ENCODE measurements at regions not wholly inside any gene's neighbourhood (a gene's known extent, or its start where the extent isn't known, plus 50 kb on each side); places are given as distances from the start of the nearest gene placed in this dataset.

- no peak for ATAC-seq
- intact Hi-C loops (cut with DNase I), result no loop called here
- no peak for TF ChIP-seq CTCF (IDR thresholded peaks at IDR 0.05)
- no peak overlapping the region for H3K4me3 ChIP-seq
- no peak for DNase-seq
- no peaks in the 10 kb centered on the region for H3K4me1 ChIP-seq
- no peaks in the 10 kb centered on the region for H3K27me3 ChIP-seq
- H3K27ac ChIP-seq, result no peak overlapping the region
- no peaks in the 10 kb centered on the region for H3K36me3 ChIP-seq
- no peaks in the 10 kb centered on the region for H3K9me3 ChIP-seq
Measured at GRCh38 chr9:19675492-19675891, 113.3 kb downstream of the SLC24A2 start.

DNA sequence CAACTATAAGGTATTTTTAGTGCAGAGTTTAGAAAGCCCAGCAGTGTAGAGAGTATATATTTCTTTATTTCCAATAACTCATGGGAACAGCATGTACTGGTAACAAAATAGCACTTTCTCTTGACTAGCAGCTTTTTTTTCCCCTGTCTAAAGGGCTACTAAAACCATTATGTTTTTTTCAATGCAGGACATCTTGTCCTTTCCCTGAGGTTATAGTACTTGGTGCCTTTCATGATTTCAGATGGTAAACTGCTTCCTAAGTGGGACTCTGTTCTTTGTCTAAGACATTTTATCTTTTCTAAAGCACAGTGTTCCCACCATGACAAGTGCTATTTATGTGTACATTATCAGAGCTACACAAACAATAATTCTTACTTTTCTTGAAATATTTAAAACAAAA lies 122.3 kb downstream of the SLC24A2 start:
- intact Hi-C loops (cut with DNase I), result no loop called here
- no peak for TF ChIP-seq CTCF (IDR thresholded peaks at IDR 0.05)
- no peaks in the 10 kb centered on the region for H3K36me3 ChIP-seq
- H3K4me3 ChIP-seq, result no peak overlapping the region
- no peaks in the 10 kb centered on the region for H3K9me3 ChIP-seq
- no peaks in the 10 kb centered on the region for H3K27me3 ChIP-seq
- H3K27ac ChIP-seq, result no peak overlapping the region
- ATAC-seq (no peak), DNase-seq (no peak)
- H3K4me1 ChIP-seq, result no peaks in the 10 kb centered on the region

- Histone ChIP-seq H3K36me3 (no peaks in the 10 kb centered on the region), H3K9me3 (no peaks in the 10 kb centered on the region), H3K27me3 (no peaks in the 10 kb centered on the region), H3K27ac (no peak overlapping the region), H3K4me1 (no peaks in the 10 kb centered on the region), H3K4me3 (no peak overlapping the region)
- no peak for TF ChIP-seq CTCF (IDR thresholded peaks at IDR 0.05)
- intact Hi-C loops (cut with DNase I), result no loop called here
- ATAC-seq (no peak), DNase-seq (no peak)
Measured at GRCh38 chr9:19665146-19665863, 123.5 kb downstream of the SLC24A2 start.

DNA sequence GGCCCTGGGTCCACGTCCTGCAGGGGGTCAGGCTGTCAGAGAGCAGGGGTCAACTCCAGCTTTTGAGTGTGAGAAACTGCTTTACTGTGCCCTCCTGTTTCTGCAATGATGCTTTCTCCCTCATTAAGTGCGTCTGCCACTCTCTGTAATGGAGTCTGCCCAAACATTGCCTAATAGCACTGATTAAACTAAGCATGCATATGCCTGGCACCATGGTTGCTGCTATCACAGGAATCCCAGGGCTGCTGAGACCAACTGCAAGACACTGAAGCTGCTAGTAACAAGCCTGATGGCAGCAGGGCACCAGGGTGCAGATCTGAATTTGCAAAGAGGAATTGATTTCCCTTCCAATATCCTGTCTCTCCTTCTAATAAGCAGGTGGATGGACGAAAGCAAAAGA lies 125.3 kb downstream of the SLC24A2 start:
- H3K27ac ChIP-seq, result no peak overlapping the region
- H3K36me3 ChIP-seq, result no peaks in the 10 kb centered on the region
- no peak for TF ChIP-seq CTCF (IDR thresholded peaks at IDR 0.05)
- H3K27me3 ChIP-seq, result no peaks in the 10 kb centered on the region
- DNase-seq (no peak), ATAC-seq (no peak)
- no peaks in the 10 kb centered on the region for H3K4me1 ChIP-seq
- intact Hi-C loops (cut with DNase I), result no loop called here
- H3K9me3 ChIP-seq, result no peaks in the 10 kb centered on the region
- no peak overlapping the region for H3K4me3 ChIP-seq

DNA sequence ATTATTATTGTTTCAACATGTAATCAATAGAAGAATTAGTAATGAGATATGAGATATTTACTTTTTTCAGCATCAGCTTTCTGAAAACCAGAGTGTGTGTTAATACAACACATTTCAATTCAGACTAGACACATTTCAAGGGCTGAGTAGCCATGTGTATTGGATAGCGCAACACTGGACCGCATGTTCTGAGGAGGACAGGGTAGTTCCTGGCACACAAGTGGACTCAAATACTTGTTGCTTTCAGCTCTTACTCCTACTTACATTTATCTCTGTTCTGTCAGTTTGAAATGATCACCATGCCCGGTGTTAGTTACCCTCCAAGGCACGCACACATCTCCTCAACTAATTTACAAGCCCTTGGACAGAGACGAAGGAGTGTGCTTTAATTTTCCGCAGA lies 126.6 kb downstream of the SLC24A2 start:
- intact Hi-C loops (cut with DNase I), result no loop called here
- H3K4me3 ChIP-seq, result no peak overlapping the region
- H3K9me3 ChIP-seq, result no peaks in the 10 kb centered on the region
- no peaks in the 10 kb centered on the region for H3K27me3 ChIP-seq
- H3K36me3 ChIP-seq, result no peaks in the 10 kb centered on the region
- H3K27ac ChIP-seq, result no peak overlapping the region
- DNase-seq, result no peak
- no peaks in the 10 kb centered on the region for H3K4me1 ChIP-seq
- ATAC-seq, result no peak
- no peak for TF ChIP-seq CTCF (IDR thresholded peaks at IDR 0.05)

- H3K4me1 ChIP-seq, result no peaks in the 10 kb centered on the region
- intact Hi-C loops (cut with DNase I), result no loop called here
- ATAC-seq, result peak; percentile 22
- H3K27me3 ChIP-seq, result no peaks in the 10 kb centered on the region
- H3K27ac ChIP-seq, result no peak overlapping the region
- no peaks in the 10 kb centered on the region for H3K36me3 ChIP-seq
- no peak for TF ChIP-seq CTCF (IDR thresholded peaks at IDR 0.05)
- H3K4me3 ChIP-seq, result no peak overlapping the region
- no peak for DNase-seq
- H3K9me3 ChIP-seq, result no peaks in the 10 kb centered on the region
Measured at GRCh38 chr9:19660019-19660418, 128.8 kb downstream of the SLC24A2 start.
